Urinary bladder (tissue), 3 donors: ENCODE measurements at regions not wholly inside any gene's neighbourhood (a gene's known extent, or its start where the extent isn't known, plus 50 kb on each side); places are given as distances from the start of the nearest gene placed in this dataset.

Experiments used
- DNase-seq: peaks from one replicate; pipeline ENCODE4 v3.0.0-alpha.2; 2015; ENCODE audit errors: extremely low spot score
- H3K27ac ChIP-seq: one replicate; pipeline ENCODE4 v1.5.1; 2013; ENCODE audit warnings: low read depth, mild to moderate bottlenecking, moderate library complexity
- H3K36me3 ChIP-seq: one replicate; pipeline ENCODE4 v1.6.1; 2013; ENCODE audit warnings: mild to moderate bottlenecking, moderate library complexity; ENCODE audit not compliant: insufficient read depth
- H3K4me1 ChIP-seq: one replicate; pipeline ENCODE4 v1.6.1; 2013; ENCODE audit warnings: mild to moderate bottlenecking, moderate library complexity; ENCODE audit not compliant: insufficient read depth
- H3K4me3 ChIP-seq: one replicate; pipeline ENCODE4 v1.5.1; 2013; ENCODE audit warnings: low read depth, low read length
- WGBS: extraction: QIAGEN DNeasy Blood & Tissue Kit; methylation state at CpG from one replicate; pipeline ENCODE4 v1.1.7; 2013; 5-methylcytosine and 5-hydroxymethylcytosine counted together
- donor health status: healthy with polysubstance abuse.
- donor health status: healthy.

DNA sequence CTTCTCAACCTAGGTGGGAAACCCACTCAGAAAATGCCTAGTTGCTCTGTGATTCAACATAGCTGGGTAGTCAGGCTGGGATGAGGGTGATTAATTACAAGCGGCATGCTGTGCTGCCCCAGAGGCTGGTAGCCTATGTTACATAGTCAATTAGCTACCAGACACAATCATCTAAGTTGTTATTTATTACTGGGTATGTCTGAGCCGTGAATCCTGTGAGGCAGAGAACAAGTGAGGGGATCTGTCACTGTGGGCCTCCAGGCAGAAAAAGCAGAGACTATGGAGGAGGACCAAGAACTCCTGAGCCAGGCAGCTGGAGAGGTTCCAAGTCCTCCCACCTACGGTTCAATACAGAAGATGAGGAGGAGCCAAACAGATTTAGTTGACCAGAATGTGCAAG is 186.6 kb upstream of the BDNF start:
- H3K4me3 ChIP-seq: no peak overlapping the region
- DNase-seq: no peak
- no peaks in the 10 kb centered on the region for H3K4me1 ChIP-seq
- H3K36me3 ChIP-seq: no peaks in the 10 kb centered on the region
- H3K27ac ChIP-seq: no peak overlapping the region
- WGBS: 56% methylated on average over 3 of the region's 3 CpGs

DNA sequence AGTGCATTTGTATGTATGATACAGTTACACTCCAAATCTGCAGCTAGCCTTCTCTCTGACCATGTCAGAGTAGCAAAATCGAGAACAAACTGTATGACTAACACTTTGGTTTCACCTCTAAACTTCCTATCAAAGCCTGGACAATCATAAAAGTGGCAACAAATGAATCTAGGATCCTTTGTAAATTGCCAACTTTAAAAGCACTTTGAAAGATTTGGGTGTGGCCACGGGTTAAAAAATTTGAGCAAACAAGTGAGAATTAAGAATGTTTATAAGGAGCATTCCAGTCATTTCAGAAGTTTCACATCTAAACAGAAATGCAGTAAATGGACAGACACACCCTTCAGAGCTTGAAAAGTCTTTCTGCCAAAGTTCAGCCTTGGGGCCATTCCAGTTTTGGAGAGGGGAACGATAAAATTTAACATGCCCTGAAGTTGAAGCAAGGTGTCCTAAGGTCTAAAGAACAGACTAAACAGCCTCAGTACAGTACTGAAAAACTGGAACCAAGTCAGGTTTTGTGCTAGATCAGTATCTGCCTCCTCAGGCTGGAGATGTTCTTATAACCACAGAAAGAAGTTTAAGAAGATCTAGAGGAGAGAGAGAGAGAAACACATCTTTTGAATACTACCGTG is 181.9 kb upstream of the BDNF start:
- H3K36me3 ChIP-seq: no peaks in the 10 kb centered on the region
- H3K4me3 ChIP-seq: no peak overlapping the region
- WGBS: 49% methylated on average over 4 of the region's 4 CpGs
- DNase-seq: no peak
- H3K27ac ChIP-seq: no peak overlapping the region
- no peaks in the 10 kb centered on the region for H3K4me1 ChIP-seq

DNA sequence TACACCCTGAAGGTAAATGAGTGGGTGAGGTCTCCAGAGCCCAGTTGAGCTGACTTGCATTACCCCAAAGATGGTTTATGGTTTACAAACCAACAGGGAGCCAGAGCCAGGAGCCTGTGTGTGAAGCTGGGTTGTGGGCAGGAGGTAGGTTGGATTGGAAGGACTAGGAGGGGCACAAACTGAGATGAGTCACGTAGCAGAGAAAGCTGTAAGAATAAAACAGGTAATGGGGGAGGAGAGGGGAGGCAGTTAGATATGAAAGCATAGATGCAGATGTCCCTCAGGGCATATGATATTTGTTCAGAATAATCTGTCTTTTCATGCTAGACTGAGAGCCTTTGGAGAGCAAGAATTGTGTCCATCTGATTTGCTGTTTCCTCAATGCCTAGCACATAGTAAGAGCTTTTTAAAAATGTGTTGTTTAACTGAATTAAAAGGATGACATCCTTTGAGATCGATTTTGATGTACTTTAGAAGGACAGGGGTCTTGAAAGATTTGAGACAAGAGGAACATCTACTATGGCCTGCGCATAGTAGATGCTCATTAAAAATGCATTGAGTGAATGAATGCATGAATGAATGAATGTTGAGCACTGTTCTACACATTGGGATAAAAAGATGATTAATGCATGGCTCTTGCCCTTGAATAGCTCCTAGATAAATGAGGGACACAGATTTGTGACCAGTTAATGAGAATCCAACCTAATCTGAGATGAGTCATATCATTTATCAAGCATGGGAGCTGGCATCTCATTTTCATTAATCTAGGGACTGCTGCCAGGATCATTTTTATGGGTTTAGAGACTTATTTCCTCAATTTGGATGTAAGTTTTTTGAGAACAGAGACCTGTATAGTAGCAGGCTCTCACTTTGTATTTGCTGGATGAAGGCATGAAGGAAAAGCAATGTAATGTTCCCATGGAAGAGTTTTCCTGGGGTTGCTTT is 175.8 kb upstream of the BDNF start:
- no peak overlapping the region for H3K4me3 ChIP-seq
- no peak overlapping the region for H3K27ac ChIP-seq
- 82% methylated on average over 3 of the region's 3 CpGs for WGBS
- H3K36me3 ChIP-seq: no peaks in the 10 kb centered on the region
- no peaks in the 10 kb centered on the region for H3K4me1 ChIP-seq
- no peak for DNase-seq

DNA sequence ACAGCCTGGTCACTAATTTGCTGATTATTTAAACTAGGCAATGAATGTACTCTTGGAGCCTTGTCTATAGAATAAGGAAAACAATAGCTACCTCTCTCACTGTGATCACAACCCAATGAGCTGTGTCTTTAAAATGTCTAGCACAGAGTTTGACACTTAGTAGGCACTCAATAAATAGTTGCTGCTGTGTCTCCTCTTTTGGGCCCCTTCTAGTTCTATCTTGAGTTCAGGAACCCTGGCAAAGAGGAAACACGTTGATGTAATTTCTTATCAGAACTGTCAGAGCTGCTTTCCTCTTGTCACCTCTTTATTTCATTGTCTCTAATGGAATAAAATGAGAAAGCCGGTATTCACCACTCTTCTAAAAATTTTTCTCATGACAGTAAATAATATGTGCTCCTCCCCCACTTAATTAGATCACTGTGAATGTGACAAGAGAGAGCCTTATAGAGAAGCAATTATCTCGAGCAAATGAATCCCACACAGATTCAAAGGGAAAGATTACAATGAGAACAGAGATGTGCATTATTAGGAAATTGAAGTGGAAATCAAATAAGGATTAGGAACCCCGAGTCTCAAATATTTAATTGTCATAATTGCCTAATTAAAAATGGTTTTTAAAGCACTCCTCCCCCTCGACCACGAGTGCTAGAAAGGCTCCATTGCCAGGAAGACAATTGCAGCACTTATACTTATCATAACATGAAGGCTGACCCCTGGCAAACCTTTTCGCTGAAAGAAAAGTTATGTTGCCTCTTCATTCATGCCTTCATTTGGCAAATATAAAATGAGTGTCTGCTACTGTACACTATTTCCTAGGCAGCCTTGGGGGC is 175.0 kb upstream of the BDNF start:
- Histone ChIP-seq H3K27ac (no peak overlapping the region), H3K4me3 (no peak overlapping the region), H3K36me3 (no peaks in the 10 kb centered on the region), H3K4me1 (no peaks in the 10 kb centered on the region)
- WGBS: 38% methylated on average over 7 of the region's 7 CpGs
- no peak for DNase-seq

DNA sequence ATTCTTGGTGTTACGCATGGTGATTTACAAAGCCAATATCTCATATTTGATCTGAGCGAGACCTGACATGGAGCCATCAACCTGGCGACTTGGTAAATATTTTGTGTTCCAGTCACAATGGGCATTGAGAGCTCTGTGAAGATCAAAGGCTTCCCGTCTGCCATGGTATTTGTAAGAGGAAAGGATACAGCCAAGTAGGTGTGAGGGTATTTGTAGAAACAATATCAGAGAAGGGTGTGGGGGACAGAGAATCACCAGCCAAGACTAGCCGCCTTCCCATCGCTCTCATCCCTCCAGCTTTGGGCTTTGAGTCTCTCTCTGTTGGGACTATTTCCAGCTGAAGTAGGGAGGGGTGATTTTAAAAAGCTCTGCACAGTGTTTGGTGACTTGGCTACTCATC is 173.4 kb upstream of the BDNF start:
- H3K27ac ChIP-seq: no peak overlapping the region
- DNase-seq: no peak
- no peak overlapping the region for H3K4me3 ChIP-seq
- WGBS: 61% methylated on average over 6 of the region's 6 CpGs
- no peaks in the 10 kb centered on the region for H3K36me3 ChIP-seq
- no peaks in the 10 kb centered on the region for H3K4me1 ChIP-seq

DNA sequence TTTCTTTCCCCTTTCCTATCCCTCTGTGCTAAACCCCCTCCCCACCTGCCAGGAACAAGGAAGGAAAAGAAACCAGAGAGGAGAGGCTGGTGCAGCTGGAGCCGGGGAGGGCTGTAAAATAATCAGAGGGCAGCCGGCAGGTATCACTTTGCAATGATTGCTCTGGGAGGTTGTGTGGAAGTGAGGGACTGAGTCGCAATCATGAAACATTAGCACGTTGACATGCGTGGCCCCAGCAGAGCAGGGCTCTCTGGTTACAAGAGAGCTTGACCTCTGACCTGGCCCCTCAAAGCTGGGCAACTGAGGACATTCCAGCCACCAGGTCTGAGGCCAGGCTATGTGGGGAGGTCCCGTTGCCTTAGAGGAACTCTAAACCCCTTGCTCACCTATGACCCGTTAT is 170.8 kb upstream of the BDNF start:
- Histone ChIP-seq H3K4me1 (no peaks in the 10 kb centered on the region), H3K36me3 (no peaks in the 10 kb centered on the region), H3K27ac (no peak overlapping the region), H3K4me3 (no peak overlapping the region)
- no peak for DNase-seq
- WGBS: 39% methylated on average over 7 of the region's 7 CpGs

DNA sequence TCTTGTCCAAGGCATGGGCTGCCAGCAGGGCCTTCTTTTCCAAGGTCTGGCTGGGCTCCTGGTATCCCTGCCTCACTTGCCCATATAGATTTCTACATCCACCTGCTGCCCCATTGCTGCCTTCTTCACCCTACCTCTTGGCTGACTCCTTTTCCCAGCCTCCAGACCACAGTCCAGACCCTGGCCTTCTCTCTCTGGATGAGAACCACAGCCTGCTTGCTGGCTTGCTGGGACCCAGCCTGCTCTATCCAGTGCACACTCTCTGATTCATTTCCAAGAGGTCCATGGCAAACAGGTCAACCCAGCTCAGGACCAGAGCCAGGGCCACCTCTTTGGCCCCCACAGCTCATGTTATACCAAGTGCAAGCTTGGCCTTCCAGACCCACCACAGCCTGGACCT is 169.4 kb upstream of the BDNF start:
- Histone ChIP-seq H3K36me3 (no peaks in the 10 kb centered on the region), H3K4me1 (no peaks in the 10 kb centered on the region), H3K4me3 (no peak overlapping the region), H3K27ac (no peak overlapping the region)
- DNase-seq: no peak

DNA sequence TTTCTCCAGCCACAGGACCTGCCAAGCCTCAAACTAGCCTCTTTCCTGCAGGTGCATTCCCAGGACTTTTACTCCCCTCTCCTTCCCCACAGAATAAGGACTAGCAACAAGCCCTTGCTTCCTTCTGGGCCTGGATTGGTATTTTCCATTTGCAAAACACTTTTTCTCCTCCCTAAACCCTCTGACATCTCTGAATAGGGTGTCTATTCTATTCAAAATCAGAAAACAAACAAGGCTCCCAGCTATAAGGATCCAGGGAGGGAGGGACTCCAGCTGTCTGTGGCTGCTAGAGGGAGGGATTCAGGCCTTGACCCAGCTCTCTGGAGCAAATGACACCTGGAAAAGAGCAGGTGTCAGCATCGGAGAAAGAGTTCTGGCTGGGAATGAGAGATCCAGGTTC is 168.5 kb upstream of the BDNF start:
- no peak for DNase-seq
- H3K4me3 ChIP-seq: no peak overlapping the region
- 78% methylated on average over 1 of the region's 1 CpG for WGBS
- no peaks in the 10 kb centered on the region for H3K36me3 ChIP-seq
- H3K27ac ChIP-seq: no peak overlapping the region
- no peaks in the 10 kb centered on the region for H3K4me1 ChIP-seq

DNA sequence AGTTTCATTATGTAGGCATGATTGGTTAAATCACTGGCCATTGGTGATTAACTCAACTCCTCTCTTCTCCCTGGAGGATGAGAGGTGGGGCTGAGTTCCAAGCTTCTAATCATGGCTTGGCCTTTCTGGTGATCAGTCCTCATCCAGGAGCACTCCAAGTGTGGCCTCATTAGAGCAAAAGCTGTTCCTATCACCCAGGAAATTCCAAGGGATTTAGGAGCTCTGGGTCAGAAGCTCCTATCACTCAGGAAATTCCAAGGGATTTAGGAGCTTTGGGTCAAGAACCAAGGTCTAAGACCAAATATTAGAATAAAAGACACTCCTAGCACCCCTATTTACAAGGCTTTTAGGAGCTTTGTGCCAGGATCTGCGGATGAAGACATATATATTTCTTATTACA is 168.0 kb upstream of the BDNF start:
- no peak for DNase-seq
- Histone ChIP-seq H3K4me1 (no peaks in the 10 kb centered on the region), H3K27ac (no peak overlapping the region), H3K36me3 (no peaks in the 10 kb centered on the region), H3K4me3 (no peak overlapping the region)
- WGBS: 80% methylated on average over 1 of the region's 1 CpG

DNA sequence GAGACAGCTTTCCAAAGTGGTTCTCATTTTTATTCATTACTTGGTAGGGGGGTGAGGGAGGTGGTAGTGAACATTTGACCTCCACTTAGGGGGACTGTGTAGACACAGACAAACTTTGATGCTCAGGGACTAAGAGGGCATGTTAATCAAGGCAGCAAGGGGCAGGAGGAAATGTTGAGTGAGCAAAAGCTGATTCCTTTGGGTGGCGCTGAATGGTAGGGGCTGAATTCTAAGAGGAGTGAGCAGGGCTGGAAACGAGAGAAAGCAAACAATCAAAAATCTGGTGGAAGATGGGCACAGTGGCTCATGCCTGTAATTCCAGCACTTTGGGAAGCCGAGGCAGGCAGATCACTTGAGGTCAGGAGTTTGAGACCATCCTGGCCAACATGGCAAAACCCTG is 164.8 kb upstream of the BDNF start:
- H3K4me3 ChIP-seq: no peak overlapping the region
- WGBS: 88% methylated on average over 3 of the region's 3 CpGs
- no peak overlapping the region for H3K27ac ChIP-seq
- no peaks in the 10 kb centered on the region for H3K36me3 ChIP-seq
- H3K4me1 ChIP-seq: no peaks in the 10 kb centered on the region
- DNase-seq: no peak

DNA sequence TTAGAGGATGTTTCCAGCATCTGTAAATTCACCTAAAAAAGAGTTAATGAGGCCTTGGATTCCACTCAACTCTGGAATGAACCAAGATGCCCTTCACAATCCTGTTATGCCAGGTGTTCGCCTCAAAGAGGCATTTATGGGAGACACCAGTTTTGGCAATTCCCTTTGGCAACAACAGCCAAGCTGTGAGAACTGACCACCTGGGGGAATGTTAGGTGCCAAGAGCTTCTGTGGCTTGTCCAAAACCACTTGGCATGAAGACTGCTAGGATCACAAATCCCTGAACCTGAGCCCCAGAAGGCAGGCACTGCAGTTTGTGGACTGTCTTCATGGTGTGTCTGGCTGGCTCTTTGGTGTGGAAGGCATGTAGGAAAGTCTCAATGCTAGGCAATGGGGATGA is 164.4 kb upstream of the BDNF start:
- DNase-seq: no peak
- H3K4me1 ChIP-seq: no peaks in the 10 kb centered on the region
- H3K36me3 ChIP-seq: no peaks in the 10 kb centered on the region
- no peak overlapping the region for H3K27ac ChIP-seq
- 83% methylated on average over 1 of the region's 1 CpG for WGBS
- no peak overlapping the region for H3K4me3 ChIP-seq

DNA sequence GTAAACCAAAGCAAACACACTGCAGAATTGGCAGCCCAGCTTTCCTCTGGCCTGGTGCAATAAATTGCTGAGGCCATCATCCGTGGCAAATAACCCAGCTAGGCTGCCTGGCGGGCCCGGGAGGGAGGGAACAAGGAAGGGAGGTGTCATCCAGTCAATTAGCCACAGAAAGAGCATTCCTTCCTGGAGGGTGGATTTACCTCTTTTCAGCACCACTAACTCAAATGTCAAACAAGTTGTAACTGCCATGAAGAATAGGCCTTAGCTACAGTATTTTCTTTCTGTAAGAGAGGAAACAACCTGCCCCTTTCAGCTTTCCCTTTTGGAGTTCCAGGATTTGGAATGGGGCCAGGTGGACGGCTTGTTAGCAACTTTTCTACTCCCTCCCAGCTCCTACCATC is 163.8 kb upstream of the BDNF start:
- WGBS: 40% methylated on average over 4 of the region's 4 CpGs
- no peaks in the 10 kb centered on the region for H3K4me1 ChIP-seq
- no peak overlapping the region for H3K27ac ChIP-seq
- H3K36me3 ChIP-seq: no peaks in the 10 kb centered on the region
- DNase-seq: no peak
- H3K4me3 ChIP-seq: no peak overlapping the region

DNA sequence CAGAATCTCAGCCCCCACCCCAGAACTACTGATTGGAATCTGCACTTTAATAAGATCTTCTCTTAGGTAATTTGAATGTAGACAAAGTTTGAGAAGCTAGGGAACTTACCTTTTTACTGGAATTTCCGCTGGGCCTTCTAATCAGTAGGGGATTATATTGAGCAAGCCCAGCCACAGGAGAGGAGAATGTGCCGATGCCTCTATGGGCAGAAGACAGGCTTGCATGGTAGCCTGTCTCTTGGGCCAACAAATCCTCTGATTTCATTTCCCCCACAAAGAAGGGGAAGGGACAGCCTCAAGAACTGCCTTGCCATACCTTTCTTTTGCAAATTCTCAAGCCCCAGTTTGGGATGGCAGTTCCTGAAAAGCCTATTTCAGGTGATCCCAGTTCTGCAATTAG is 163.4 kb upstream of the BDNF start:
- DNase-seq: no peak
- no peaks in the 10 kb centered on the region for H3K36me3 ChIP-seq
- H3K4me1 ChIP-seq: no peaks in the 10 kb centered on the region
- no peak overlapping the region for H3K27ac ChIP-seq
- WGBS: 80% methylated on average over 2 of the region's 2 CpGs
- H3K4me3 ChIP-seq: no peak overlapping the region
